CD4-positive, alpha-beta T cell treated with Interleukin-4 for 4 hours (primary cell): ENCODE measurements at regions not wholly inside any gene's neighbourhood (a gene's known extent, or its start where the extent isn't known, plus 50 kb on each side); places are given as distances from the start of the nearest gene placed in this dataset.
"Not testable (repeated sequence)": the region's sequence is repeated elsewhere in the genome, so short reads cannot be mapped to it uniquely, and the experiment has no call there.

ENCODE experiments used
- DNase-seq: peaks from one replicate; pipeline ENCODE4 v3.0.0-alpha.2; 2020

- DNase-seq: not testable (repeated sequence)
Measured at GRCh38 chr7:112689466-112690177, 100.6 kb downstream of the TMEM168 start.

- DNase-seq: no peak
Measured at GRCh38 chr7:112692333-112692732, 97.9 kb downstream of the TMEM168 start.

GRCh38 chr7:112697211-112697610 lies 93.0 kb downstream of the TMEM168 start:
- DNase-seq: not testable (repeated sequence)

- no peak for DNase-seq
Measured at GRCh38 chr7:112699725-112700513, 90.3 kb downstream of the TMEM168 start.

- no peak for DNase-seq
Measured at GRCh38 chr7:112701456-112701855, 88.7 kb downstream of the TMEM168 start.

- DNase-seq: no peak
Measured at GRCh38 chr7:112707655-112708054, 82.5 kb downstream of the TMEM168 start.

- no peak for DNase-seq
Measured at GRCh38 chr7:112708236-112708635, 82.0 kb downstream of the TMEM168 start.
